ENCODE measurements at regions not wholly inside any gene's neighbourhood (a gene's known extent, or its start where the extent isn't known, plus 50 kb on each side); places are given as distances from the start of the nearest gene placed in this dataset.
A peak's percentile ranks its signal among the peaks of the same experiment; 100 is the strongest.

DNA sequence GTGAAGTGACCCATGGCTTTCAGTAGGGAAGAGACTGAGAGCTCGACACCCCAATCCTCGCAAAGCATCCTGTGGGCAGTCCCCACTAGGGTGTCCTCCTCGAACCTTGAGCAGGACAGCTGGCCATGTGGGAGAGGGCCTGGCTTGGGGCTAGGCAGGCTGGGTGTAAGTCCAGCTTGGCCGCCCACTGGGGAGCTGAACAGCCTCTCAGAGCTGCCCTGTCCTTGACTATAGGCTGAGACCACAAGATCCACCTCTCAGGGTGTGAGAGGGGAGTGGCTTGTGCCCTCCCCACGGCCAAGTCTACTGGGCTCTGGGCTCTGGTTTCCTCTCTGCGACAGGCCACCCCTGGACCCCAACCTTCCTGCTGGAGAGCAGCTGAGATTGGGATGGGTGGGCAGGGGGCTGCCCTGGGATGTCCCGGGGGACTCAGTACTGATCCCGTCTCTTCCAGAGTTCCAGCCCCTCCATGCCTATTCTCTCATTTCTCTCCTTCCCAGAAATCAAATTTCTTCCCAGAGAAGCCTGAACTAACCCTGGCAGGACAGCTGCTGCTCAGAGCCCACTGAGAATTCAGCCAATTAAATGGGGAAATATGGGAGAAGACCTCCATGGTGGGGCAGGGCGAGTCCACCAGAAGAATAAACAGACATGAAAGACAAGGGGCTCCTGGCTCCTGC, 282.9 kb downstream of the PTPRU start:
- Mint-ChIP-seq H3K4me1 (peaks cover 29% of the 10 kb centered on the region), H3K36me3 (no peaks in the 10 kb centered on the region), H3K9me3 (peaks cover 3% of the 10 kb centered on the region), H3K4me3 (no peak overlapping the region), H3K27me3 (ENCODE audit: insufficient read depth, low read depth) (peaks cover 9% of the 10 kb centered on the region), H3K27ac (peak overlapping the region; percentile 57)
- Histone ChIP-seq H3K79me2 (ENCODE audit: low read depth) (no peaks in the 10 kb centered on the region), H2AFZ (replicated peaks) (no peak overlapping the region), H3K4me3 (no peak overlapping the region), H4K20me1 (ENCODE audit: low read depth) (no peaks in the 10 kb centered on the region), H3K4me1 (peaks cover 27% of the 10 kb centered on the region), H3K36me3 (no peaks in the 10 kb centered on the region), H3K9ac (no peak overlapping the region), H3K27ac (no peak overlapping the region), H3F3A (ENCODE audit: low read depth) (no peaks in the 10 kb centered on the region), H3K4me2 (no peak overlapping the region), H3K9me3 (ENCODE audit: low read depth) (no peaks in the 10 kb centered on the region), H3K27me3 (no peaks in the 10 kb centered on the region)
- TF ChIP-seq EZH2phosphoT487 (IDR thresholded peaks at IDR 0.05) (no peak), CTCF (IDR thresholded peaks at IDR 0.05) (no peak), EZH2 (IDR thresholded peaks at IDR 0.05) (no peak)
- no peak for DNase-seq (ENCODE audit: low spot score)

GRCh38 chr1:29518183-29518835, 282.0 kb downstream of the PTPRU start:
- Histone ChIP-seq H3K79me2 (ENCODE audit: low read depth) (no peaks in the 10 kb centered on the region), H3K27ac (no peak overlapping the region), H4K20me1 (ENCODE audit: low read depth) (no peaks in the 10 kb centered on the region), H3K9me3 (ENCODE audit: low read depth) (no peaks in the 10 kb centered on the region), H3K4me2 (no peak overlapping the region), H3K9ac (no peak overlapping the region), H3K27me3 (no peaks in the 10 kb centered on the region), H3K4me1 (peaks cover 17% of the 10 kb centered on the region), H3K4me3 (no peak overlapping the region), H2AFZ (replicated peaks) (no peak overlapping the region), H3F3A (ENCODE audit: low read depth) (no peaks in the 10 kb centered on the region), H3K36me3 (no peaks in the 10 kb centered on the region)
- Mint-ChIP-seq H3K9me3 (peaks cover 3% of the 10 kb centered on the region), H3K27me3 (ENCODE audit: insufficient read depth, low read depth) (peaks cover 6% of the 10 kb centered on the region), H3K4me1 (peaks cover 23% of the 10 kb centered on the region), H3K36me3 (no peaks in the 10 kb centered on the region), H3K27ac (peak overlapping the region; percentile 25), H3K4me3 (no peak overlapping the region)
- TF ChIP-seq EZH2 (IDR thresholded peaks at IDR 0.05) (no peak), EZH2phosphoT487 (IDR thresholded peaks at IDR 0.05) (no peak), CTCF (IDR thresholded peaks at IDR 0.05) (no peak)
- DNase-seq (ENCODE audit: low spot score): no peak

DNA sequence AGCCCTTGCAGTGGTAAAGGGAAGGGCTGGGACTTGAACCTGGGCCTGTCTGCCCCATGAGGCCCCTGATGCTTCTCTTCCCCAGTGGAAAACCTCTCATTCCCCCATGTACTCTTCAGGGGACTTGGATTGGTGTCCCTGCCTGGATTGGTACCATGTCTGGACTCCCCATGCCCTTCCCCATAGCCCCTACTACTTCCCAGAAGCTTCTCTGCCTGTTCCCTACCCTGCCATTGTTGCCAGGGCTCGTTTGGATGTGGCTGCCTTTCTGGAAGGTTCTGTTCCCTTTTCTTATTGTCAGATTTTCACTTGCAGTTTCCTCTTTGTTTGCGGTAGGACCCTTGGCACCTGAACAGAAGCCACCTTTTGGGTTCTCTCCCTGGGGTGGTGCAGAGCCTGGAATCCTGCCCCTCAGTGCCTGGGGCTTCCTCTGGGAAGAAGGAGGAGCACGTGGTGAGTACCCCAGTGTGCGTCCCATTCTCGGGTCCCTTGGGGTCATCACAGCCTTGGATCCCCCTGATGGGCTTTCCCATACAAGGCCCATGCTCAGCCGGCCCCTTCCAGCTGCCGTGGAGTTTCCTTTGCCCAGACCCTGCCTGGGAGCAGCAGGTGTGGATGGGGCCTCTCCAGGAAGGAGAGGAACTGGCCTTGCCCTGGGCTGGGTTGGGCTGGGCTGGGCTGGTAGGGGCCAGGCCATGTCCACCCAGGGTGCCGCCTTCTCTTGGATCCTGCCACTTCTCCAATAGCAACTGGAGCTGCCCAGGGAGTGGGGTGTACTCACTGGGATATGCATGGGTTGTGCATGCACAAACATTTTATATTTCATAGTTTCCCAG, 281.1 kb downstream of the PTPRU start:
- TF ChIP-seq EZH2 (IDR thresholded peaks at IDR 0.05) (no peak), EZH2phosphoT487 (IDR thresholded peaks at IDR 0.05) (no peak), CTCF (IDR thresholded peaks at IDR 0.05) (no peak)
- peaks cover 3% of the 10 kb centered on the region for H3K27me3 Mint-ChIP-seq (ENCODE audit: insufficient read depth, low read depth)

More for the DNA sequence above, 281.1 kb downstream of the PTPRU start:
- H3K9ac ChIP-seq: no peak overlapping the region
- no peaks in the 10 kb centered on the region for H4K20me1 ChIP-seq (ENCODE audit: low read depth)
- H3K4me3 Mint-ChIP-seq: no peak overlapping the region
- H3K4me1 Mint-ChIP-seq: peaks cover 20% of the 10 kb centered on the region
- H3K36me3 Mint-ChIP-seq: no peaks in the 10 kb centered on the region
- no peaks in the 10 kb centered on the region for H3K27me3 ChIP-seq
- H3K4me3 ChIP-seq: no peak overlapping the region
- H3K4me1 ChIP-seq: peaks cover 13% of the 10 kb centered on the region
- no peak overlapping the region for H2AFZ ChIP-seq (replicated peaks)
- H3F3A ChIP-seq (ENCODE audit: low read depth): no peaks in the 10 kb centered on the region
- H3K27ac ChIP-seq: no peak overlapping the region
- peak overlapping the region; percentile 46 for H3K27ac Mint-ChIP-seq
- no peak overlapping the region for H3K4me2 ChIP-seq
- no peaks in the 10 kb centered on the region for H3K9me3 ChIP-seq (ENCODE audit: low read depth)
- no peak for DNase-seq (ENCODE audit: low spot score)
- H3K79me2 ChIP-seq (ENCODE audit: low read depth): no peaks in the 10 kb centered on the region
- H3K9me3 Mint-ChIP-seq: peaks cover 3% of the 10 kb centered on the region
- no peaks in the 10 kb centered on the region for H3K36me3 ChIP-seq

All from neural progenitor cell (in vitro differentiated cells).